GM19240 (cell line): ENCODE measurements at regions not wholly inside any gene's neighbourhood (a gene's known extent, or its start where the extent isn't known, plus 50 kb on each side); places are given as distances from the start of the nearest gene placed in this dataset.

Experiments
- DNase-seq: peaks from one replicate; pipeline ENCODE4 v3.0.0; 2011; ENCODE audit warnings: low spot score; ENCODE audit not compliant: insufficient read length

DNA sequence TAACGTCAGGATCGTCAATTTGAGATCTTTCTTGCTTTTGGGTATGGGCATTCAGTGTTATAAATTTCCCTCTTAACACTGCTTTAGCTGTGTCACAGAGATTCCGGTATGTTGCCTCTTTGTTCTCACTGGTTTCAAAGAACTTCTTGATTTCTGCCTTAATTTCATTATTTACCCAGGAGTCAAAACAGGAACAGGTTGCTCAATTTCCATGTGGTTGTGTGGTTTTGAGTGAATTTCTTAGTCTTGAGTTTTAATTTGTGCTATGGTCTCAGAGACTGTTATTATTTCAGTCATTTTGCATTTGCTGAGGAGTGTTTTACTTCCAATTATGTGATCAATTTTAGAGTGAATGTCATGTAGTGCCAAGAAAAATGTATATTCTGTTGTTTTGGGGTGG, 153.1 kb downstream of the PCDH17 start:
- DNase-seq, result no peak

DNA sequence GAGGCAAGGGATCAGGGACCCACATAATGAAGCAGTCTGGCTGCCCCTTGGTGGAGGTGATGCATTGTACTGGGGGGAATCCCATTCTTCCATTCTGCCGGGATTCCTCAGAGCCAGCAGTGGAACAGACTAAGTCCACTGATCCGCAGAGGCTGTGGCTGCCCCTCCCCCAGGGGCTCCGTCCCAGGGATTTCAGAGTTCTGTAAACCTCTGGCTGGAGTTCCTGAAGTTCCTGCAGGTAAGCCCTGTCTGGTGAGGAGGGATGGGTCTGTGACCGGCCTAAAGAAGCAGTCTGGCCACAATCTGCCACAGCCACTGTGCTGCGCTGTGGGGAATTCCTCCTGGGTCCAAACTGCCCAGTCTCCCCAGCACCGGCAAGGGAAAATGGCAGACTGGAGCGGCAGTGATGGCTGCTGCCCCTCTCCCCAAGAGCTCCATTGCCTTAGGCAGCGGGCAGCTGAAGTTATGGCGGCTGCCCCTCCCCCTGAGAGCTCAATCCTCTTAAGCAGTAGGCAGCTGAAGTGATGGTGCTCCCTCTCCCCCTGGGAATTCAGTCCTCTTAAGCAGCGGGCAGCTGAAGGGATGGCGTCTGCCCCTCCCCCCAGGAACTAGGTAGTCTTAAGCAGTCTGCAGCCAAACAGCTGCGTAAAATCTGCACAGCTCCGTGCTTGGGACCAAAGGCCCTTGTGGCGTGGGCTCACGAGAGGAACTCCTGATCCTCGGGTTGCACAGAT, 155.7 kb downstream of the PCDH17 start:
- DNase-seq, result no peak

DNA sequence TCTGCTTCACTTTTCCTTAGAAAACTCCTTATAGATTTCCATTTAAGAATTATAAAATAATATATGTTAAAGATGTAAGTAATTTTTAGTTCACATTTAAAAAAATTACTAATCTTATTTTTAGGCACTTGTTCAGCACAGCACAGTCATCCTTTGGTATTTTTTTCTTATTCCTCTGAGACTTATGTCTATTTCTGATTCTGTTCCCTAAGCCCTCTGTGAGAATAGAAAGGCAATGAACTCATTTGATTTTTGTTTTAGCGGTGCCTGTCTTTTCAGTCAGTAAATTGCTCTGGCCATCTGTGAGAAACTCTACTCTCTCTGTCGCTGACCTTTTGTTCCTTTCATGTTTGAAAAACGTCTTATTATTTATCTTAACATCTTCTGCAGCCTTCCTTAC, 168.1 kb downstream of the PCDH17 start:
- no peak for DNase-seq

DNA sequence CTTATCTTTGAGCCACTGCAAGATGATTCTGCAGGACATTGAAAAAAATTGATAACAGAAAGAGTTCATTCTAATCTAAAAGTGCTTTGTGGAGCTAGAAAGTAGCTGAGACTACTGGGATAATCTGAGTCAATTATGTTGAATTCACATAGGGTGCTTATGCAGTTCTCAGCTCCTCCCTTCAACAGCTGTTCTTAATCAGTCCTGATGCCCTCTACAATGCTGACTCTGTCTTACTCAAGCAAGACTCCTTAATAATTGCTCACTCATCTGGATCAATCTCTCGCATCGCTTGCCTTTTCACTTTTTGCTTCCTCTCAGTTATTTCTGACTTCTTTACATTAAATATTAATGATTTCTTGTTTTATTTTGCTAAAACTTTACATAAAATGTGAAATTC, 182.1 kb downstream of the PCDH17 start:
- DNase-seq, result no peak

DNA sequence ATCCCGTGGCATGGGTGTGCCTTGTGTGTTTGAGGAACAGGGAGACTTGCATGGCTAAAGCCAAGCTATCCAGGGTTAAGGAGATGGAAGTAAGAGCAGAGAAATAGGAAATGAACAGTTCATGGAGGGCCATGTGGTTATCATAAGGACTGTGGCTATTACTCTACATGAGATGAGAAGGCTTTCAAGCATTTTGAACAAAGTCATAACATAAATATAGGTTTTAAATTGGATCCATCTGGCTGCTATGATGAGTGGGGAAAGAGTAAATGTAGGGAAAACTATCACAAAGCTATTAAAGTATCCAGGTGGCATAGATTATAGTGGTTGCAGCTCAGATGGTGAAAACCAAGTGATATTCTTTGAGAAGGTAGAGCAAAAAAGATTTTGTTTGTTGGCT, 184.1 kb downstream of the PCDH17 start:
- no peak for DNase-seq

DNA sequence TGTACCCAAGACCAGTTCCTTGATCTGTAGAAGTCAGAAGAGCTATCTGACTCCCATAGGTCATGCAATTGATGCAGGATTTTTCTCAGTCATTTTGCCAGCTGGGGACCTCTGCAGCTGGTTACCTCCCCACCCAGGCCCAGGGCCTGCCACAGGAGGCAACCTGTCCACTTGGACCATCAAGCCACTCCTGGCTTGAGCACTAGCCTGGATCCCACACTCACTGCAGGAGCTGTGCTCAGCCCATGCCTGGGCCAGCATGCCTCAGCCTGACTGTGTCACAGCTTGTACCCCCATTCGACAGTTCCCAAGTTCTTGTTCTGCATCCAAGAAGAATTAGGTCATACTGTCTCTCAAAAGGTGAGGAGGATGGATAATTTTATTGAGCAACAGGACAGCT, 189.4 kb downstream of the PCDH17 start:
- no peak for DNase-seq

DNA sequence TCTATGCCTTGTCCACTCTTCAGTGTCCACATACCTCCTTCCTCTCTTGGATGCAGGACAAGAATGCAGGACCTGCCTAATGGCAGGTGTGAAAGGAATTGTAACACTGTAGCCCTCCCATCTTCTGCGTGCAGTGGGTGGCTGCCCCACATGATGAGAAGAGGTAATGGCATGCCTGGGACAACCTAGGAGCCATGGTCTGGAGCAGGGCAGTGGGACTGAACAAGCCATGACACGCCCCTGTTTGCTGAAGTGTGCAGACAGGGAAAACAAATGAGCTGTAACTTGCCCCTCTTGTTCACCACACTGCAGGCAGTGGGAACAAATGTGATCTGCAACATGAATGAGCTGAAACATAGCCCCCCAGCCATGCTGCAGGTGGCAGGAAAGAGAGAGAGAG, 192.2 kb downstream of the PCDH17 start:
- DNase-seq, result no peak

DNA sequence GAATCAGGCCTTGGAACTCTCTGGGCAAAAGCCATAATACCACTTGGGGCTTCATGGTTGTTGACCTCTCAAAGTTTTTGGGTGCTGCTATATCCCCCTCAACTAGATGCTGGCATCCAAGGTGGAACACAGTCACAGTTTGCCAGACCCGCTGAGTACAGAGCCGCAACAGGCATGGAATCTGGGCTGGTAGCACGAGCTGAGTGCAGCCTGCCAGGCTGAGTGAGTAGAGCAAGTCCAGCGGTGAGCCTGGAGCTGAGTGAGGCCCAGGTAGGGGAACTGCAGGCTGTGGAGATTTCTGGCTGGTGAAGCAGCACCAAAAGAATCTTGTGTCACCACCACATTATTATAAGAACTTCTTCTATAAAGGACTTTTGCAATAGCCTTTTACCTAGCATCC, 192.6 kb downstream of the PCDH17 start:
- no peak for DNase-seq

DNA sequence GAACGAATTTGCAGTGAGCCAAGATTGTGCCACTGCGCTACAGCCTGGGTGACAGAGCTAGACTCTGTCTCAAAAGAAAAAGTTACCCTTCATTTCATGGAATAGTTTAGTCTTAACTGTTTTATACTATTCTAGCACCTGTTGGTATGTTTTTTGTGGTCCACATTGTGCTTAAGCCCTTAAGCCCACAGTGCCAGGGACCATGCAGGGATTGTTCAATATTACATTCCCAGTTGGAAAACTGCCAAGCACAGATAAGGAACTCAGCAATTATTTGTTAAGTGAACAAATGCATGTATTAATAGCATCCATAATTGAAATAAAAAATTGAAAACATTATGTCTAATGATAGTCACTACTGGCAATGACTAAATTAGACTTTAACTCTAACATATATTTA, 193.5 kb downstream of the PCDH17 start:
- DNase-seq, result no peak

DNA sequence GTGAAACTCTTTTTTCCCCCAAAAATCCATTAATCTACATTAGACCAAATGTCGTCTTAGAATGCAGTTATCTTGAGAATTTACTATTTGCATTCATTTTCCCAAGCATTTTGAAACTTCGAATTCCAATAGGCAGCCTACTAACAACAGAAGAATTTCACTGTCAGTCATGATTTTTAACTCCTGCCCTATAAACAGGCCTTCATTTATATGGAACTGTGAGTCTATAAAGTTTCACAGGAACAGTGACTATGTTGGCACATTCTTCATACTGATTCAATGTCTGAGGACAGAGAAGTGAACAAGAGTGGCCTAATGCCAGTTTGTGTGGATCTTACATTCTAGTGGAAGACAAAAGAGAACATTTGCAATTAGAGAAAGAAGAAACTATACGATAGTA, 198.0 kb downstream of the PCDH17 start:
- DNase-seq, result no peak

DNA sequence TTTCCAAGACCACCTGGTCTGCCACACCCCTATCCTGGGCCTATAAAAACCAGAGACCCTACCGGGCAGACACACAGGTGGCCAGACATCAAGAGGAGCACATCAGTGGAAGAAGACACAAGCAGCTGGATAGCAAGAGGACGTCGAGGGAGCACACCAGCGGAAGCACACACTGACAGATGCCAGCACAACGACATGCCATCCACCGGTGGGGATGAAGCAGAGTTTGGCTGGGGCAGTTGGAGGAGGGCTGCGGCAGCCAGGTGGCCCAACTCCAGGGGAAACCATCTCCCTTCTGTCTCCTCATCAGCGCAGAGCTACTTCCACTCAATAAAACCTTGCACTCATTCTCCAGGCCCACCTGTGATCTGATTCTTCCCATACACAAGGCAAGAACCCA, 200.6 kb downstream of the PCDH17 start:
- DNase-seq, result no peak

DNA sequence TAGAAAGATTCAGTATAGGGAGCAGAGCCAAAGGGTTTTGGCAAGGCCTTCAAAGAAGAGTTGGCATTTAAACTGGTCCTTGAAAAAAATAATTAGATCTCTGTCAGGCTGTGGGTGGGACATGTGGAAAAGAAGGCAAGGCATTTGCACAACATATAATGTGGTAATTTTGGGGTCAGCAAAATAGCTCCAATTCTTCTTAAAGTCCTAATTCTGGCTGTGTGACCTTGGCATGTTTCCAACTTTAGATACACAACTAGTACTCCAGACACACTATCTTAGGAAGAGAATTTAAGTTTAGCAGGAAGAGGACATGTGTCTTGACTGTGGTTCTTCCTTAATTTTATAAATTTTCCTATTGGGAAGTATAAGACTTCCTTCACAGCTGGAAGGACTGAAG, 206.3 kb downstream of the PCDH17 start:
- no peak for DNase-seq

DNA sequence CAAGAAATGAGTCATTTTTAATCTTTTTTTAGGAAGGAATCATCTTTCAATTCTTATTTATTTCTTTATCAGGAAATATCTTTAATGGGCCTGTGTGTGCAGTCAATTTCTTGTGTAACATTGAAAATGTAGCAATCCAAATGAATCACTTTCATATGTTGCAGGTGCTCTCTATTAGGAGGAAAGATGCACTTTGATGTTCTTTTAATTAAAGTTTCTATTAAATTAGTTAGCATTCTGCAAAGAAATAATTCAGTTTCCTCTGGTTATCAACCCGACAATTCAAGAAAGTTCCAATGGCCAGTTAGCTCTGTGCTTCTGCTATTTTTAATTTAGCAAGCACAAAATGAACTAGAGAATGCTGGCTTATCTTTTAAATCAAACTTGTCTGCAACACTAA, 212.0 kb downstream of the PCDH17 start:
- no peak for DNase-seq

DNA sequence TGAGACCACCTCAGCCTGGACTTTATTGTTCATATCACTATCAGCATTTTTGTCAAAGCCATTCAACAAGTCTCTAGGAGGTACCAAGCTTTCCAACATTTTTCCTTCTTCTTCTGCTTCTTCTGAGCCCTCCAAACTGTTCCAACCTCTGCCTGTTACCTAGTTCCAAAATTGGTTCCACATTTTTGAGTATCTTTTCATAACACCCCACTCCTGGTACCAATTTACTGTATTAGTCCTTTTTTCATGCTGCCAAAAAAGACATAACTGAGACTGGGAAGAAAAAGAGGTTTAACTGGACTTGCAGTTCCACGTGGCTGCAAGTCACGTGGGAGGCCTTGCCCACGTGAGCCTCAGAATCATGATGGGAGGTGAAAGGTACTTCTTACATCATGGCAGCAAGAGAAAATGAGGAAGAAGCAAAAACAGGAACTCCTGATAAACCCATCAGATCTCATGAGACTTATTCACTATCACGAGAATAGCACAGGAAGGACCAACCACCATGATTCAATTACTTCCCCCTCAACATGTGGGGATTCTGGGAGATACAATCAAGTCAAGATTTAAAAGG, 215.1 kb downstream of the PCDH17 start:
- no peak for DNase-seq

DNA sequence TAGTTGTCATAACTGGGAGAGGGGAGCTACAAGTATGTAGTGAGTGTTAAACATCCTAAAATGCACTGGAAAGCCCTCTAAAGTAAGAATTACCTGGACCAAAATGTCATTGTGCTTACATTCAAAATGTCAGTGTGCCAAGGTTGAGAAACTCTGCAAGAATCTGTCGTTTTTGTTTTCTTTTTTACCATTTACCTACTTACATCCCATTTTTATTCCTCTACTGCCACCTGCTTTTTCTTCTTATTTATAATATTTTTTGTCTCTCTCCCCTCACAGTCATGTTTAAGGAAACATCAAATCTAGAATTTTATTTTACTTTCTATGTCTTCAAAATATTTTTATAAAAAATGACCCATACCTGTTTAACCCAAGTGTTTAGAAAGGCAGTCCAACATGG, 226.4 kb downstream of the PCDH17 start:
- DNase-seq, result no peak

DNA sequence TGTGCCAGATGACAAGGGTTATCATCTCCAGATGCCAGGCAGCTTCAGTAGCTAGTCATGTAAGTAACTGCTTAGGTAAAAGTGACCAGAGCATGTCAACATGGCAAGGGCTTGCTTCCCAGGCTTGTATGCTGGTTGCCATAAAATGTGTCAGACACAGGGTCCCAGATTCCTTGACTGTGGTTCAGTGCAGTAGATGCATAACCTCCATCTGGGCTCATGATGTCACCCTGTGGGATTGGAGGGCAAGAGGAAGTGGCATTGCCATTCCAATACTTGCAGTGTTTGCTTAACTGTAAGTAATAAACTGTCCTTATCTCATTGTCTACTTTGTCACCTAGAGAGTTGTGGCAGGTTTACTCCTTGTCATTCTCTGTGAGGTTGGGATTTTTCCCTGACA, 226.8 kb downstream of the PCDH17 start:
- DNase-seq, result no peak

DNA sequence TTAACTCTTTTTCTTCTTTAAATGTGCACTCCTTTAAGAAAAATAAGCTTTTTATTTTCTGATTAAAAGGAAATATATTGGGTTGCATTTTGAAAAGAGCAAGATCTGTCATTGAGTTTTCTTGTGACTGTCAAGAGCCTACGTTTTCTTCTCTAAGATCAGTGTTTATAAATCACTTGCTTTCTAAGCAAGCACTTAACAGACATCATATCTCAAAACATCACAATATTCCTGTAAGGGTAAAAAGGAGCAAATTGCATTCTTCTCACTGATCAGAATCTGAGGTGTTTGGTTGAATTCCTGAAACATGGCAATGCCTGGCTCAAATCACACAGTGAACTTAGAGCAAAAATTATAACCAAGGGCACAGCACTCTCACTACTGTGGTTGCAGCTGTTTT, 231.3 kb downstream of the PCDH17 start:
- no peak for DNase-seq

DNA sequence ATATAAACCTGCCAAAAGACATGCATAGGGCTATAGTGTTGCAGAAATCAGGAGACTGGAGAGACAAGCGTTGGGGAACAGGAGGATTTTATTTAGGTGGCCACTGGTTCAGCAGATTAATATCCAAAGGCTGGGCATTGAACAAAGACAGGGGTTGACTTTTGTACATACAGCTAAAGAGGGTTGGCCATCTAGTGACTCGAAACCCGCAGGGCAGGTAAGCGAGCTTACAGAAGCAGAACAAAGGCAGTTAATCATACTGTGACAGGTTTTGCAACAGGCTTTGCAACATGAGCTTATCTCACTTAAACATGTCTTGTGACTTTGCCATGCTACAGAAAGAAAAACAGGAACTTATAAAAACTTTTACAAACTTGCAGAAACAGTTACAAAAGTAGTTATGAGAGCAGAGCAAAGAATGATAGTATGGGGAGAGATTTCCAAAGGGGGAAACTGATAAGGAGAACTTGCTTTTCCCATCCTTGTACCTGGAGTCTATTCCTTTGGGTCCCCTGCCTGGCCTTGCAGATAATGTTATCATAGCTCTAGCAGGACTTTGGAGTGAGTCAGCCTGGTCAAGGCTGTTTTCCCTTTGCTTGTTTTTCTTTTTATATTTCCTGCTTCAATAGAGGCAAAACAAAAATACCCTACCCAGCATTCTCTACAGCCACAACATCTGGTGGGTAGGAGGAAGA, 234.2 kb downstream of the PCDH17 start:
- no peak for DNase-seq

DNA sequence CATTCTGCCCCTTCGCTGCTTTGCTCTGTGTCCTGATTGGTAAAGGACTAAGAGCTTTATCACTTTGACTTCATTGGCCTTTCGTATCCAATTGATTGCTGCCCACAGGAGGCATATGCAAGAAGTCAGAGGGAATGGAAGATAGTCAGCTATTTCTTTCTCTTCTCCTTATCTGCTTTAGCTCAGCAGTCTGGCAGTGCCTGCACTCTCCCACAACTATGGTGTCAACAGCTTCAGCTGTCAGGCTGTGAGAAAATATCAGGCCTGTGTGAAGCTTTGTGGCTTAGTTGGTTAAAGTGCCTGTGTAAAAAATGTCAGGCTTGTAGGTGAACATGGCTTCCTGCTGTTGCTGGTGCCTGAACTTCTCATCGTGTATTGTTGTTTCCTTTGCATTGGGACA, 243.0 kb downstream of the PCDH17 start:
- DNase-seq, result no peak

DNA sequence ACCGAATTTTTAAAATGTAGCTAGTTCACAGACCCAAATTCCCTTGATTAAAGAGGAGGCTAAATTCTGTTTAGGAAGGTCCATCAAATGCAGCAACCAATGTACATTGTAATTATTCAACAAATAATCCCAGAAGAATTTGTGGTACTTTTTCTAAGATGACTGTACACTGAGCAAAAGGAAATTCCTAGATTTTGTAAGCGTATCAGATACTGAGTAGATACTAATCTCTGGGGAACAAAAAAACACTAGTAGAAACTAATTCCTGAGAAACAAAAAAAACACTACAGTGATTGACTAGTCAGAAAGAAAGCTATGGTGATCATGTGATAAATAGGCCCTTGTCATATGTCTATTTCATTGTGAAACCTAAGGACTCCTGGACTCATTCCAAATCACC, 246.1 kb downstream of the PCDH17 start:
- DNase-seq, result no peak

DNA sequence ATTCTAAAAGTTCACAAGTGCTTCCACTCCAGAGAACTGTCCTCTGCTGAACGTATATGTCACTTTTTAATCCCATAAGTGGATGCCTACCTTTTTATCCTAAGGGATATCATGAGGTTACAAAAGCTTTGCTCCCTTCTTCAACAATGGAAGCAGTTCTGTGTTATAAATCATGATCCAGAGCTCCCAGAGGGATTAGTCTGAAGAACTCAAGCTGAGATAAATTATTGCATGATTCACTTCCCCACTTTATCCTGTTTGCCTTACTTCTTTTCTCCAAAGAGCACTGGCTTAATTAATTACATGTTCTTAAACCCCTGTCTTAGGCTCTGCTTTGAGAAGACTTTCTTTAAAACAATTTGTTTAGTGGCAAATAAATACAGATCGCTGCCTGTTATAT, 246.7 kb downstream of the PCDH17 start:
- DNase-seq, result no peak

DNA sequence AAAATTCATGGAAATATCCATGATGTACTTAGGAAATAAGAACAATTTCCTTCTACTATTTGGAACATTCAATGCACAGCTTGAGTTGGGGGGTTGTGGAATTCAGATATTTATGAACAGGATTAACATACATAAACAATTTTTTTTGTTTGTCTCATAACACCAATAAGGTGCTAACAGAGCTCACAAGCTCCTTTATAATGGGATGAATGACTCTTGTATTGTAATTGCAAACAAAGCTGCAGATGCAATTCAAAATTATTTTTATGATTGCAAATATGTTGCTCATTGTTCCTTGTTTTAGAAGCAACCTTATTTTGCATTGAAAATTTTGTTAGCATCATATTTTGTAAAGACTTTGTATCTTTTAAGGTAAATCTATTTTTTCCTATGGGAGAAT, 265.7 kb downstream of the PCDH17 start:
- DNase-seq, result no peak

DNA sequence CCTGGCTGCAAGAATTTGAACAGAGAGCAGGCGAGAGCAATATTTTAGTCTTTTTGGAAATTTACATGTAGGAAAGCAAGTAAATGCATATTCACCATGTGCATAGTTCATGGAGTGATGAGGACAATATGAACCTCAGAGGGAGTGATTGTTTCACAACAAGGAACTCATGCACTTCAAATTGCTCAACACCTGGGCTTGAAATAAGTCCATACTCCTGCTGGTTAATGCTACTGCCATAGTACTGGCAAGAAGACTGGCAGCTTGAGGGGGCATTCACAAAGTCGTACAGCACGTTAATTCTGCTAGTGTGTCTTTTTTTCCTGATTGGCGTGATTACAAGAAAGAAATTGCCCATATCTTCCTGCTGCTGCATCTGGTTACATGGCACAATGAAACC, 267.6 kb downstream of the PCDH17 start:
- DNase-seq, result no peak
